Stimulated activated CD8-positive, alpha-beta memory T cell treated with anti-CD3 and anti-CD28 coated beads, Interleukin-15, amount 100 ng/mL, for 1 hour (primary cell): ENCODE measurements at regions not wholly inside any gene's neighbourhood (a gene's known extent, or its start where the extent isn't known, plus 50 kb on each side); places are given as distances from the start of the nearest gene placed in this dataset.

Experiments used
- DNase-seq: peaks from one replicate; pipeline ENCODE4 v3.0.0-alpha.2; 2020; ENCODE audit warnings: low read depth

- no peak for DNase-seq
These were observed 400.0 kb upstream of the CDH4 start for GRCh38 chr20:60851826-60852704.

GRCh38 chr20:60857708-60858107 is 394.4 kb upstream of the CDH4 start:
- no peak for DNase-seq

- no peak for DNase-seq
These were observed 389.5 kb upstream of the CDH4 start for GRCh38 chr20:60862601-60863000.

- no peak for DNase-seq
These were observed 388.5 kb upstream of the CDH4 start for GRCh38 chr20:60863548-60863947.

- DNase-seq: no peak
These were observed 384.5 kb upstream of the CDH4 start for GRCh38 chr20:60867589-60867988.

- DNase-seq: no peak
These were observed 383.7 kb upstream of the CDH4 start for GRCh38 chr20:60868316-60868891.

GRCh38 chr20:60869087-60869486 is 383.0 kb upstream of the CDH4 start:
- no peak for DNase-seq

GRCh38 chr20:60869625-60870024 is 382.4 kb upstream of the CDH4 start:
- DNase-seq: no peak

GRCh38 chr20:60870040-60870439 is 382.0 kb upstream of the CDH4 start:
- DNase-seq: no peak

- DNase-seq: no peak
These were observed 379.8 kb upstream of the CDH4 start for GRCh38 chr20:60872224-60872623.

- DNase-seq: no peak
These were observed 374.8 kb upstream of the CDH4 start for GRCh38 chr20:60877071-60877857.

- DNase-seq: no peak
These were observed 369.2 kb upstream of the CDH4 start for GRCh38 chr20:60882836-60883235.

GRCh38 chr20:60883496-60883895 is 368.6 kb upstream of the CDH4 start:
- no peak for DNase-seq

GRCh38 chr20:60884277-60884676 is 367.8 kb upstream of the CDH4 start:
- DNase-seq: no peak

GRCh38 chr20:60888771-60889170 is 363.3 kb upstream of the CDH4 start:
- no peak for DNase-seq

- no peak for DNase-seq
These were observed 359.8 kb upstream of the CDH4 start for GRCh38 chr20:60892095-60892813.

GRCh38 chr20:60894091-60894490 is 358.0 kb upstream of the CDH4 start:
- no peak for DNase-seq

GRCh38 chr20:60895363-60896079 is 356.5 kb upstream of the CDH4 start:
- no peak for DNase-seq

- no peak for DNase-seq
These were observed 354.1 kb upstream of the CDH4 start for GRCh38 chr20:60897976-60898375.

- no peak for DNase-seq
These were observed 352.7 kb upstream of the CDH4 start for GRCh38 chr20:60899320-60899719.

- DNase-seq: no peak
These were observed 351.4 kb upstream of the CDH4 start for GRCh38 chr20:60900618-60901017.

- DNase-seq: no peak
These were observed 350.2 kb upstream of the CDH4 start for GRCh38 chr20:60901831-60902230.
